ENCODE measurements at regions not wholly inside any gene's neighbourhood (a gene's known extent, or its start where the extent isn't known, plus 50 kb on each side); places are given as distances from the start of the nearest gene placed in this dataset.
"Not testable (repeated sequence)": the region's sequence is repeated elsewhere in the genome, so short reads cannot be mapped to it uniquely, and the experiment has no call there.

GRCh38 chr2:55124682-55125081 lies 74.4 kb upstream of the RTN4 start:
- DNase-seq (ENCODE audit: low read depth): not testable (repeated sequence)

GRCh38 chr2:55123851-55124269 lies 73.6 kb upstream of the RTN4 start:
- no peak for DNase-seq (ENCODE audit: low read depth)

GRCh38 chr2:55120634-55121359 lies 70.5 kb upstream of the RTN4 start:
- peak; percentile 43 for DNase-seq (ENCODE audit: low read depth)

GRCh38 chr2:55119711-55120487 lies 69.6 kb upstream of the RTN4 start:
- peak; percentile 55 for DNase-seq (ENCODE audit: low read depth)

GRCh38 chr2:55118643-55119083 lies 68.4 kb upstream of the RTN4 start:
- no peak for DNase-seq (ENCODE audit: low read depth)

- DNase-seq (ENCODE audit: low read depth): no peak
Observed at GRCh38 chr2:55116966-55117365, 66.7 kb upstream of the RTN4 start.

GRCh38 chr2:55116598-55116964 lies 66.3 kb upstream of the RTN4 start:
- no peak for DNase-seq (ENCODE audit: low read depth)

- no peak for DNase-seq (ENCODE audit: low read depth)
Observed at GRCh38 chr2:55115761-55116597, 65.7 kb upstream of the RTN4 start.

- no peak for DNase-seq (ENCODE audit: low read depth)
Observed at GRCh38 chr2:55114597-55114996, 64.3 kb upstream of the RTN4 start.

- no peak for DNase-seq (ENCODE audit: low read depth)
Observed at GRCh38 chr2:55114082-55114481, 63.8 kb upstream of the RTN4 start.

GRCh38 chr2:55112229-55113031 lies 62.2 kb upstream of the RTN4 start:
- DNase-seq (ENCODE audit: low read depth): peak; percentile 55

GRCh38 chr2:55111570-55112228 lies 61.4 kb upstream of the RTN4 start:
- peak; percentile 86 for DNase-seq (ENCODE audit: low read depth)

GRCh38 chr2:55111230-55111569 lies 60.9 kb upstream of the RTN4 start:
- no peak for DNase-seq (ENCODE audit: low read depth)

- DNase-seq (ENCODE audit: low read depth): no peak
Observed at GRCh38 chr2:55109219-55109891, 59.1 kb upstream of the RTN4 start.

GRCh38 chr2:55108456-55109160 lies 58.4 kb upstream of the RTN4 start:
- DNase-seq (ENCODE audit: low read depth): no peak

GRCh38 chr2:55107436-55107835 lies 57.2 kb upstream of the RTN4 start:
- no peak for DNase-seq (ENCODE audit: low read depth)

- DNase-seq (ENCODE audit: low read depth): no peak
Observed at GRCh38 chr2:55106148-55106547, 55.9 kb upstream of the RTN4 start.

- DNase-seq (ENCODE audit: low read depth): no peak
Observed at GRCh38 chr2:55105456-55105855, 55.2 kb upstream of the RTN4 start.

- DNase-seq (ENCODE audit: low read depth): no peak
Observed at GRCh38 chr2:55103046-55103445, 52.8 kb upstream of the RTN4 start.
